ENCODE measurements at regions not wholly inside any gene's neighbourhood (a gene's known extent, or its start where the extent isn't known, plus 50 kb on each side); places are given as distances from the start of the nearest gene placed in this dataset.

GRCh38 chr15:79230766-79231165 is 51.8 kb upstream of the ANKRD34C start:
- Histone ChIP-seq H3K27ac (no peak overlapping the region), H3K36me3 (replicated peaks in 1 of 2; ENCODE audit: insufficient read depth in 1 of 2, low read depth in 2 of 2) (no peaks in the 10 kb centered on the region), H3K27me3 (no peaks in the 10 kb centered on the region), H3K4me3 (no peak overlapping the region), H3K4me1 (no peaks in the 10 kb centered on the region), H3K9me3 (no peaks in the 10 kb centered on the region)
- no peak for DNase-seq
- ATAC-seq: no peak
- 65 to 83% methylated on average over 5 of the region's 5 CpGs for WGBS, 2 donors
- intact Hi-C loops (cut with DNase I): no loop called here
- TF ChIP-seq CTCF (IDR thresholded peaks at IDR 0.05): no peak

GRCh38 chr15:79222808-79223207 is 59.7 kb upstream of the ANKRD34C start:
- Histone ChIP-seq H3K4me3 (no peak overlapping the region), H3K36me3 (replicated peaks in 1 of 2; ENCODE audit: insufficient read depth in 1 of 2, low read depth in 2 of 2) (no peaks in the 10 kb centered on the region), H3K4me1 (no peaks in the 10 kb centered on the region), H3K9me3 (no peaks in the 10 kb centered on the region), H3K27me3 (no peaks in the 10 kb centered on the region), H3K27ac (no peak overlapping the region)
- DNase-seq (no peak), ATAC-seq (no peak)
- 11 to 32% methylated on average over 2 of the region's 2 CpGs for WGBS, 2 donors
- intact Hi-C loops (cut with DNase I): no loop called here
- TF ChIP-seq POLR2A (IDR thresholded peaks at IDR 0.05) (no peak), CTCF (IDR thresholded peaks at IDR 0.05) (no peak)

GRCh38 chr15:79221696-79222095 is 60.8 kb upstream of the ANKRD34C start:
- no peaks in the 10 kb centered on the region for H3K4me1 ChIP-seq
- no peaks in the 10 kb centered on the region for H3K9me3 ChIP-seq
- WGBS, 2 donors: 11 to 17% methylated on average over 2 of the region's 2 CpGs
- TF ChIP-seq POLR2A (IDR thresholded peaks at IDR 0.05): no peak
- TF ChIP-seq CTCF (IDR thresholded peaks at IDR 0.05): no peak
- H3K27me3 ChIP-seq: no peaks in the 10 kb centered on the region
- ATAC-seq (no peak), DNase-seq (no peak)
- no peak overlapping the region for H3K27ac ChIP-seq
- H3K4me3 ChIP-seq: no peak overlapping the region
- H3K36me3 ChIP-seq (replicated peaks in 1 of 2; ENCODE audit: insufficient read depth in 1 of 2, low read depth in 2 of 2): no peaks in the 10 kb centered on the region
- intact Hi-C loops (cut with DNase I): no loop called here

- Histone ChIP-seq H3K9me3 (no peaks in the 10 kb centered on the region), H3K4me1 (no peaks in the 10 kb centered on the region), H3K27ac (no peak overlapping the region), H3K27me3 (no peaks in the 10 kb centered on the region), H3K36me3 (replicated peaks in 1 of 2; ENCODE audit: insufficient read depth in 1 of 2, low read depth in 2 of 2) (no peaks in the 10 kb centered on the region), H3K4me3 (no peak overlapping the region)
- ATAC-seq: no peak
- no peak for TF ChIP-seq CTCF (IDR thresholded peaks at IDR 0.05)
- TF ChIP-seq POLR2A (IDR thresholded peaks at IDR 0.05): no peak
- DNase-seq: no peak
- 56 to 61% methylated on average over 4 of the region's 4 CpGs for WGBS, 2 donors
- intact Hi-C loops (cut with DNase I): no loop called here
Measured at GRCh38 chr15:79219393-79220056, 63.0 kb upstream of the ANKRD34C start.

GRCh38 chr15:79218588-79219200 is 63.8 kb upstream of the ANKRD34C start:
- 47 to 64% methylated on average over 5 of the region's 5 CpGs for WGBS, 2 donors
- TF ChIP-seq POLR2A (IDR thresholded peaks at IDR 0.05): no peak
- TF ChIP-seq CTCF (IDR thresholded peaks at IDR 0.05): no peak
- ATAC-seq: no peak

More at GRCh38 chr15:79218588-79219200, 63.8 kb upstream of the ANKRD34C start:
- Histone ChIP-seq H3K27me3 (no peaks in the 10 kb centered on the region), H3K27ac (no peak overlapping the region), H3K36me3 (replicated peaks in 1 of 2; ENCODE audit: insufficient read depth in 1 of 2, low read depth in 2 of 2) (no peaks in the 10 kb centered on the region), H3K9me3 (no peaks in the 10 kb centered on the region), H3K4me3 (no peak overlapping the region), H3K4me1 (no peaks in the 10 kb centered on the region)
- intact Hi-C loops (cut with DNase I): no loop called here
- DNase-seq: no peak
